Liver (tissue), 7 donors: ENCODE measurements at regions not wholly inside any gene's neighbourhood (a gene's known extent, or its start where the extent isn't known, plus 50 kb on each side); places are given as distances from the start of the nearest gene placed in this dataset.

Experiments used
- DNase-seq: peaks from one replicate; pipeline ENCODE4 v3.0.0-alpha.2; 2017; ENCODE audit warnings: low spot score
- H3K27ac ChIP-seq, 2 donors: one replicate each; pipeline ENCODE4 v1.7.0; 2013; ENCODE audit warnings: inconsistent platforms in 2 of 2, low read length in 2 of 2, control low read depth in 1 of 2, low read depth in 1 of 2, mild to moderate bottlenecking in 1 of 2
- H3K27me3 ChIP-seq, 4 donors: one replicate each; pipeline versions ENCODE4 v1.6.1 to v1.7.0; 2013; ENCODE audit warnings: low read length in 3 of 4, inconsistent platforms in 1 of 4, mild to moderate bottlenecking in 1 of 4, moderate library complexity in 1 of 4; ENCODE audit not compliant: control insufficient read depth in 4 of 4, insufficient read depth in 4 of 4
- H3K36me3 ChIP-seq, 4 donors: one replicate each; pipeline versions ENCODE4 v1.6.1 to v1.7.0; 2013; ENCODE audit warnings: low read length in 3 of 4, mild to moderate bottlenecking in 3 of 4, low read depth in 1 of 4, moderate library complexity in 1 of 4; ENCODE audit not compliant: control insufficient read depth in 4 of 4, insufficient read depth in 3 of 4
- H3K4me1 ChIP-seq, 4 donors: one replicate each; pipeline versions ENCODE4 v1.6.1 to v1.7.0; 2013; ENCODE audit warnings: low read length in 3 of 4, mild to moderate bottlenecking in 3 of 4, moderate library complexity in 1 of 4; ENCODE audit not compliant: control insufficient read depth in 4 of 4, insufficient read depth in 4 of 4
- H3K4me3 ChIP-seq, 3 donors: one replicate each; pipeline versions ENCODE4 v1.6.1 to v1.7.0; 2013; ENCODE audit warnings: low read length in 3 of 3, control low read depth in 1 of 3, low read depth in 1 of 3, mild to moderate bottlenecking in 1 of 3
- H3K9ac ChIP-seq, 2 donors: one replicate each; pipeline ENCODE4 v1.7.0; 2013; ENCODE audit warnings: low read length in 2 of 2, mild to moderate bottlenecking in 2 of 2, moderate library complexity in 2 of 2, control low read depth in 1 of 2, low read depth in 1 of 2
- H3K9me3 ChIP-seq, 4 donors: one replicate each; pipeline versions ENCODE4 v1.6.1 to v1.7.0; 2013; ENCODE audit warnings: low read length in 3 of 4; ENCODE audit not compliant: control insufficient read depth in 4 of 4
- EGR1 ChIP-seq, 2 donors: IDR thresholded peaks; 2 replicates each; pipeline ENCODE4 v1.6.1; 2016 to 2018; ENCODE audit warnings: antibody characterized with exemption in 2 of 2, low read depth in 2 of 2
- FOXA1 ChIP-seq: IDR thresholded peaks from 2 replicates; pipeline ENCODE4 v1.6.1; 2016; ENCODE audit warnings: antibody characterized with exemption
- FOXA2 ChIP-seq: IDR thresholded peaks from 2 replicates; pipeline ENCODE4 v1.6.1; 2016; ENCODE audit warnings: antibody characterized with exemption
- HNF4G ChIP-seq: IDR thresholded peaks from 2 replicates; pipeline ENCODE4 v1.6.1; 2016; ENCODE audit warnings: antibody characterized with exemption
- JUND ChIP-seq, 2 donors: IDR thresholded peaks; 2 replicates each; pipeline ENCODE4 v1.6.1; 2016; ENCODE audit warnings: antibody characterized with exemption in 2 of 2
- NR2F2 ChIP-seq: IDR thresholded peaks from 2 replicates; pipeline ENCODE4 v1.6.1; 2016; ENCODE audit warnings: antibody characterized with exemption
- RAD21 ChIP-seq, 2 donors: IDR thresholded peaks; 2 replicates each; pipeline ENCODE4 v1.6.1; 2016; ENCODE audit warnings: antibody characterized with exemption in 2 of 2, mild to moderate bottlenecking in 2 of 2
- RXRA ChIP-seq, 2 donors: IDR thresholded peaks; 2 replicates each; pipeline ENCODE4 v1.6.1; 2017 to 2018; ENCODE audit warnings: antibody characterized with exemption in 2 of 2, mild to moderate bottlenecking in 1 of 2
- SP1 ChIP-seq: IDR thresholded peaks from 2 replicates; pipeline ENCODE4 v1.6.1; 2018; ENCODE audit warnings: antibody characterized with exemption, mild to moderate bottlenecking
- TAF1 ChIP-seq: conservative IDR thresholded peaks from 2 replicates; pipeline ENCODE4 v1.6.1; 2016; ENCODE audit warnings: antibody characterized with exemption, mild to moderate bottlenecking
- YY1 ChIP-seq: IDR thresholded peaks from 2 replicates; pipeline ENCODE4 v1.6.1; 2016; ENCODE audit warnings: antibody characterized with exemption, mild to moderate bottlenecking
- WGBS: extraction: QIAGEN DNeasy Blood & Tissue Kit; methylation state at CpG from one replicate; pipeline ENCODE4 v1.1.7; 2013; 5-methylcytosine and 5-hydroxymethylcytosine counted together
- TF ChIP-seq, protein P1 (sequence below): IDR thresholded peaks from 2 replicates; pipeline ENCODE4 v1.6.1; 2016; ENCODE audit warnings: antibody characterized with exemption
- TF ChIP-seq, protein P2 (sequence below): IDR thresholded peaks from 2 replicates; pipeline ENCODE4 v1.6.1; 2016; ENCODE audit warnings: antibody characterized with exemption
- TF ChIP-seq, protein P3 (sequence below): IDR thresholded peaks from 2 replicates; pipeline ENCODE4 v1.6.1; 2016; ENCODE audit warnings: antibody characterized with exemption
- TF ChIP-seq, protein P4 (sequence below): IDR thresholded peaks from 2 replicates; pipeline ENCODE4 v1.6.1; 2016; ENCODE audit warnings: antibody characterized with exemption, mild to moderate bottlenecking
- donor health status: healthy.
- donor health status: healthy.
- donor health status: healthy.
- donor health status: healthy.

DNA sequence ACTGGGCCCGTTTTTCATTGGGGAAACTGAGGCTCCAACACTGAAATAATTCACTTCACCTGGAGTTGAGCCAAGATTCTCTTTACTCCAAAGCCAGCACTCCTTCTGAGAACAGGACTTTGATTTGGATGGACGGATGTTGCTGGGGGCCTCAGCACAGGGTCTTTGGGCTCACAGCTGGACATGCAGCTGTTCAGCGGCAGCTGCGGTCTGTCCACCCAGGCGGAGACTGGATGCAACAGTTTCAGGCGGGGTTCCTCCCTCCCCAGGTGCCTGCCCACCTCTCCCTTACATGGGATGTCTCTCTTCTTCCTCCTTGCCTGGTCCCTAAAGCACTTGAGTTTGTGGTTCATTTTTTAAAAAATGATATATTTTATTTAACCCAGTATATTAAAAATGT is 219.0 kb upstream of the IRX4 start:
- TF ChIP-seq JUND (IDR thresholded peaks at IDR 0.05) = no peak
- TF ChIP-seq TAF1 = no peak
- TF ChIP-seq, protein P1, sequence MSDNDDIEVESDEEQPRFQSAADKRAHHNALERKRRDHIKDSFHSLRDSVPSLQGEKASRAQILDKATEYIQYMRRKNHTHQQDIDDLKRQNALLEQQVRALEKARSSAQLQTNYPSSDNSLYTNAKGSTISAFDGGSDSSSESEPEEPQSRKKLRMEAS = no peak
- no peak for TF ChIP-seq FOXA1
- TF ChIP-seq RAD21 (IDR thresholded peaks at IDR 0.05) = no peak
- TF ChIP-seq EGR1 (IDR thresholded peaks at IDR 0.05; ENCODE audit: low read depth in 2 of 2) = no peak
- H3K36me3 ChIP-seq = no peaks in the 10 kb centered on the region
- H3K9ac ChIP-seq = no peak overlapping the region
- H3K27ac ChIP-seq = no peak overlapping the region
- DNase-seq = no peak
- WGBS = 81% methylated on average over 6 of the region's 6 CpGs
- no peak overlapping the region for H3K4me3 ChIP-seq
- peaks cover 0 to 5% (median under 1%) of the 10 kb centered on the region in 4 donors for H3K9me3 ChIP-seq
- H3K4me1 ChIP-seq = no peaks in the 10 kb centered on the region
- no peaks in the 10 kb centered on the region for H3K27me3 ChIP-seq

DNA sequence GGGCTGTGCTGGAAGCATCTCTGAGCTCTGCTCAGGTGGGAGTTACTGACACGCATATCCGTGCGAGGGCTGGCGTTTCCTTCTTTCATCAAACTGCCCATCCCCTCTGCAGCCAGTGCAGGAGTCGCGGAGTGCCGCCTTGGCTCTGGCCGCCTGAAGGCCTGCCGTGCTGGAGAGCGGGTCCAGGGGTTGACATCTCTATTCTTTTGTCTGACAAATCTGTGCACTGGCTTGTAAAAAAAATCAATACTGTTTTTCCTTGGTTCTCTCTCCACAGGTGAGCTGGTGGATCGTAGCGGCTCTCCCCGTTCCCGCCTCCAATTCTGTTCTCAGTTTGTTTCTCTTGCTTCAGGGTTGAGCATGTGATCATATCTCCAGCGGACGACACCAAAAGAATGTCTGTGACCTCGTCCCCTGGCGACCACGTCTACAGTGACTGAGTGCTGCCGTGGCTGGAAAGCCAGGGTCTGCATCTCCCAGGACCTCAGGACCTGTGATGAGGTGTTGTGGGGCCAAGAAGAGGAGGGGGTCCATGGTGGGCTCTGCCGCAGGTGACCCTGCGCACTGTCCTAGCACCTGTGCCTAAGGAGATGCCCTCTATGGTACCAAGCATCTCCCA is 214.3 kb upstream of the IRX4 start:
- TF ChIP-seq, protein P1 = no peak
- no peak for TF ChIP-seq RAD21 (IDR thresholded peaks at IDR 0.05)
- no peak for TF ChIP-seq YY1
- no peak for TF ChIP-seq JUND (IDR thresholded peaks at IDR 0.05)
- TF ChIP-seq NR2F2 = no peak
- TF ChIP-seq HNF4G = no peak
- no peak for TF ChIP-seq RXRA (IDR thresholded peaks at IDR 0.05)
- TF ChIP-seq, protein P2, sequence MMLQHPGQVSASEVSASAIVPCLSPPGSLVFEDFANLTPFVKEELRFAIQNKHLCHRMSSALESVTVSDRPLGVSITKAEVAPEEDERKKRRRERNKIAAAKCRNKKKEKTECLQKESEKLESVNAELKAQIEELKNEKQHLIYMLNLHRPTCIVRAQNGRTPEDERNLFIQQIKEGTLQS = no peak
- TF ChIP-seq FOXA1 = no peak
- TF ChIP-seq, protein P3, sequence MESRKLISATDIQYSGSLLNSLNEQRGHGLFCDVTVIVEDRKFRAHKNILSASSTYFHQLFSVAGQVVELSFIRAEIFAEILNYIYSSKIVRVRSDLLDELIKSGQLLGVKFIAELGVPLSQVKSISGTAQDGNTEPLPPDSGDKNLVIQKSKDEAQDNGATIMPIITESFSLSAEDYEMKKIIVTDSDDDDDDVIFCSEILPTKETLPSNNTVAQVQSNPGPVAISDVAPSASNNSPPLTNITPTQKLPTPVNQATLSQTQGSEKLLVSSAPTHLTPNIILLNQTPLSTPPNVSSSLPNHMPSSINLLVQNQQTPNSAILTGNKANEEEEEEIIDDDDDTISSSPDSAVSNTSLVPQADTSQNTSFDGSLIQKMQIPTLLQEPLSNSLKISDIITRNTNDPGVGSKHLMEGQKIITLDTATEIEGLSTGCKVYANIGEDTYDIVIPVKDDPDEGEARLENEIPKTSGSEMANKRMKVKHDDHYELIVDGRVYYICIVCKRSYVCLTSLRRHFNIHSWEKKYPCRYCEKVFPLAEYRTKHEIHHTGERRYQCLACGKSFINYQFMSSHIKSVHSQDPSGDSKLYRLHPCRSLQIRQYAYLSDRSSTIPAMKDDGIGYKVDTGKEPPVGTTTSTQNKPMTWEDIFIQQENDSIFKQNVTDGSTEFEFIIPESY = no peak
- no peak for TF ChIP-seq SP1
- TF ChIP-seq, protein P4, sequence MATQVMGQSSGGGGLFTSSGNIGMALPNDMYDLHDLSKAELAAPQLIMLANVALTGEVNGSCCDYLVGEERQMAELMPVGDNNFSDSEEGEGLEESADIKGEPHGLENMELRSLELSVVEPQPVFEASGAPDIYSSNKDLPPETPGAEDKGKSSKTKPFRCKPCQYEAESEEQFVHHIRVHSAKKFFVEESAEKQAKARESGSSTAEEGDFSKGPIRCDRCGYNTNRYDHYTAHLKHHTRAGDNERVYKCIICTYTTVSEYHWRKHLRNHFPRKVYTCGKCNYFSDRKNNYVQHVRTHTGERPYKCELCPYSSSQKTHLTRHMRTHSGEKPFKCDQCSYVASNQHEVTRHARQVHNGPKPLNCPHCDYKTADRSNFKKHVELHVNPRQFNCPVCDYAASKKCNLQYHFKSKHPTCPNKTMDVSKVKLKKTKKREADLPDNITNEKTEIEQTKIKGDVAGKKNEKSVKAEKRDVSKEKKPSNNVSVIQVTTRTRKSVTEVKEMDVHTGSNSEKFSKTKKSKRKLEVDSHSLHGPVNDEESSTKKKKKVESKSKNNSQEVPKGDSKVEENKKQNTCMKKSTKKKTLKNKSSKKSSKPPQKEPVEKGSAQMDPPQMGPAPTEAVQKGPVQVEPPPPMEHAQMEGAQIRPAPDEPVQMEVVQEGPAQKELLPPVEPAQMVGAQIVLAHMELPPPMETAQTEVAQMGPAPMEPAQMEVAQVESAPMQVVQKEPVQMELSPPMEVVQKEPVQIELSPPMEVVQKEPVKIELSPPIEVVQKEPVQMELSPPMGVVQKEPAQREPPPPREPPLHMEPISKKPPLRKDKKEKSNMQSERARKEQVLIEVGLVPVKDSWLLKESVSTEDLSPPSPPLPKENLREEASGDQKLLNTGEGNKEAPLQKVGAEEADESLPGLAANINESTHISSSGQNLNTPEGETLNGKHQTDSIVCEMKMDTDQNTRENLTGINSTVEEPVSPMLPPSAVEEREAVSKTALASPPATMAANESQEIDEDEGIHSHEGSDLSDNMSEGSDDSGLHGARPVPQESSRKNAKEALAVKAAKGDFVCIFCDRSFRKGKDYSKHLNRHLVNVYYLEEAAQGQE = no peak
- no peak for TF ChIP-seq FOXA2
- no peak for TF ChIP-seq EGR1 (IDR thresholded peaks at IDR 0.05; ENCODE audit: low read depth in 2 of 2)
- Histone ChIP-seq H3K36me3 (no peaks in the 10 kb centered on the region), H3K4me1 (no peaks in the 10 kb centered on the region), H3K27ac (no peak overlapping the region), H3K9ac (no peak overlapping the region), H3K27me3 (no peaks in the 10 kb centered on the region), H3K4me3 (no peak overlapping the region), H3K9me3 (peaks cover 0 to 2% (median 0%) of the 10 kb centered on the region in 4 donors)
- 64% methylated on average over 22 of the region's 22 CpGs for WGBS
- no peak for DNase-seq
